ENCODE measurements at regions not wholly inside any gene's neighbourhood (a gene's known extent, or its start where the extent isn't known, plus 50 kb on each side); places are given as distances from the start of the nearest gene placed in this dataset.

- no peak overlapping the region for H2AFZ ChIP-seq (ENCODE audit: low read depth, low read length)
- no peak overlapping the region for H3K4me2 ChIP-seq (ENCODE audit: low read length)
- H3K27ac ChIP-seq (ENCODE audit: low read length) = no peak overlapping the region
- no peak overlapping the region for H3K4me3 ChIP-seq (ENCODE audit: low read length)
- no peak for TF ChIP-seq CTCF (IDR thresholded peaks at IDR 0.05; ENCODE audit: low read depth, low read length)
- no peak for TF ChIP-seq EZH2phosphoT487 (IDR thresholded peaks at IDR 0.05; ENCODE audit: low read depth)
- no peaks in the 10 kb centered on the region for H3K27me3 ChIP-seq (ENCODE audit: low read depth, low read length)
- no peaks in the 10 kb centered on the region for H3K36me3 ChIP-seq (replicated peaks; ENCODE audit: low read depth, low read length)
- H3K9ac ChIP-seq (ENCODE audit: low read length) = no peak overlapping the region
- no peaks in the 10 kb centered on the region for H3K9me3 ChIP-seq (ENCODE audit: insufficient read depth, low read length)
- no peaks in the 10 kb centered on the region for H3K79me2 ChIP-seq (ENCODE audit: low read length)
- H4K20me1 ChIP-seq (ENCODE audit: insufficient read depth, low read length) = no peaks in the 10 kb centered on the region
- H3K4me1 ChIP-seq (ENCODE audit: low read length) = no peaks in the 10 kb centered on the region
Observed at GRCh38 chr13:33940898-33941297, 122.9 kb downstream of the RFC3 start.

- no peak overlapping the region for H2AFZ ChIP-seq (ENCODE audit: low read depth, low read length)
- no peak overlapping the region for H3K27ac ChIP-seq (ENCODE audit: low read length)
- no peaks in the 10 kb centered on the region for H3K79me2 ChIP-seq (ENCODE audit: low read length)
- no peaks in the 10 kb centered on the region for H3K36me3 ChIP-seq (replicated peaks; ENCODE audit: low read depth, low read length)
- no peaks in the 10 kb centered on the region for H3K27me3 ChIP-seq (ENCODE audit: low read depth, low read length)
- H3K4me3 ChIP-seq (ENCODE audit: low read length) = no peak overlapping the region
- no peaks in the 10 kb centered on the region for H3K4me1 ChIP-seq (ENCODE audit: low read length)
- H3K4me2 ChIP-seq (ENCODE audit: low read length) = no peak overlapping the region
- H3K9ac ChIP-seq (ENCODE audit: low read length) = no peak overlapping the region
- H3K9me3 ChIP-seq (ENCODE audit: insufficient read depth, low read length) = no peaks in the 10 kb centered on the region
- TF ChIP-seq EZH2phosphoT487 (IDR thresholded peaks at IDR 0.05; ENCODE audit: low read depth) (no peak), CTCF (IDR thresholded peaks at IDR 0.05; ENCODE audit: low read depth, low read length) (no peak)
- H4K20me1 ChIP-seq (ENCODE audit: insufficient read depth, low read length) = no peaks in the 10 kb centered on the region
Observed at GRCh38 chr13:33945477-33945876, 127.5 kb downstream of the RFC3 start.

GRCh38 chr13:33953203-33953602 is 135.3 kb downstream of the RFC3 start:
- no peak overlapping the region for H3K27ac ChIP-seq (ENCODE audit: low read length)
- H3K36me3 ChIP-seq (replicated peaks; ENCODE audit: low read depth, low read length) = no peaks in the 10 kb centered on the region
- no peaks in the 10 kb centered on the region for H3K27me3 ChIP-seq (ENCODE audit: low read depth, low read length)
- no peak overlapping the region for H3K9ac ChIP-seq (ENCODE audit: low read length)
- no peaks in the 10 kb centered on the region for H4K20me1 ChIP-seq (ENCODE audit: insufficient read depth, low read length)
- no peaks in the 10 kb centered on the region for H3K79me2 ChIP-seq (ENCODE audit: low read length)
- no peaks in the 10 kb centered on the region for H3K9me3 ChIP-seq (ENCODE audit: insufficient read depth, low read length)
- no peak overlapping the region for H3K4me3 ChIP-seq (ENCODE audit: low read length)
- no peak for TF ChIP-seq CTCF (IDR thresholded peaks at IDR 0.05; ENCODE audit: low read depth, low read length)
- no peak for TF ChIP-seq EZH2phosphoT487 (IDR thresholded peaks at IDR 0.05; ENCODE audit: low read depth)
- H3K4me1 ChIP-seq (ENCODE audit: low read length) = peaks cover 5% of the 10 kb centered on the region; the same call in 1 of the 2 replicates
- H2AFZ ChIP-seq (ENCODE audit: low read depth, low read length) = no peak overlapping the region
- no peak overlapping the region for H3K4me2 ChIP-seq (ENCODE audit: low read length)

GRCh38 chr13:33953781-33954180 is 135.8 kb downstream of the RFC3 start:
- Histone ChIP-seq H3K9me3 (ENCODE audit: insufficient read depth, low read length) (no peaks in the 10 kb centered on the region), H3K4me2 (ENCODE audit: low read length) (no peak overlapping the region), H3K36me3 (replicated peaks; ENCODE audit: low read depth, low read length) (no peaks in the 10 kb centered on the region), H3K79me2 (ENCODE audit: low read length) (no peaks in the 10 kb centered on the region), H3K4me1 (ENCODE audit: low read length) (peaks cover 5% of the 10 kb centered on the region; the same call in 1 of the 2 replicates), H3K9ac (ENCODE audit: low read length) (no peak overlapping the region), H3K27ac (ENCODE audit: low read length) (no peak overlapping the region), H4K20me1 (ENCODE audit: insufficient read depth, low read length) (no peaks in the 10 kb centered on the region), H2AFZ (ENCODE audit: low read depth, low read length) (no peak overlapping the region), H3K4me3 (ENCODE audit: low read length) (no peak overlapping the region), H3K27me3 (ENCODE audit: low read depth, low read length) (no peaks in the 10 kb centered on the region)
- TF ChIP-seq EZH2phosphoT487 (IDR thresholded peaks at IDR 0.05; ENCODE audit: low read depth) = no peak
- no peak for TF ChIP-seq CTCF (IDR thresholded peaks at IDR 0.05; ENCODE audit: low read depth, low read length)

All from OCI-LY3 (cell line).